Tibial nerve (tissue), 4 donors: ENCODE measurements at regions not wholly inside any gene's neighbourhood (a gene's known extent, or its start where the extent isn't known, plus 50 kb on each side); places are given as distances from the start of the nearest gene placed in this dataset.

Experiments
- DNase-seq, 2 donors: peaks; one replicate each; pipeline ENCODE4 v3.0.0-alpha.2; 2019; ENCODE audit warnings: low spot score in 2 of 2
- H3K27ac ChIP-seq, 4 donors: fragments of 200-600 bp; sonication (generic) in 3 of 4; one replicate each; pipeline ENCODE4 v1.5.1; 2017 to 2019; ENCODE audit warnings: mild to moderate bottlenecking in 1 of 4
- H3K27me3 ChIP-seq, 2 donors: fragments of 200-600 bp; sonication (generic) in 1 of 2; one replicate each; pipeline versions ENCODE4 v1.5.1 to v1.6.0; 2017 to 2019
- H3K36me3 ChIP-seq, 3 donors: fragments of 200-600 bp; sonication (generic); one replicate each; pipeline ENCODE4 v1.5.1; 2018 to 2019
- H3K4me1 ChIP-seq, 4 donors: fragments of 200-600 bp; sonication (generic) in 3 of 4; one replicate each; pipeline ENCODE4 v1.5.1; 2017 to 2019
- H3K4me3 ChIP-seq, 4 donors: fragments of 200-600 bp; sonication (generic) in 3 of 4; one replicate each; pipeline ENCODE4 v1.5.1; 2017 to 2019; ENCODE audit warnings: mild to moderate bottlenecking in 1 of 4, moderate library complexity in 1 of 4
- H3K9me3 ChIP-seq, 4 donors: fragments of 200-600 bp; sonication (generic) in 3 of 4; one replicate each; pipeline ENCODE4 v1.5.1; 2017 to 2019
- EP300 ChIP-seq, 2 donors: sonication (generic); formaldehyde crosslinking; IDR thresholded peaks; one replicate each; pipeline ENCODE4 v1.6.1; 2017; ENCODE audit warnings: antibody characterized with exemption in 2 of 2, mild to moderate bottlenecking in 1 of 2
- POLR2A ChIP-seq, 2 donors: fragments of 450-650 bp; IDR thresholded peaks; one replicate each; pipeline ENCODE4 v1.6.1; 2017; ENCODE audit warnings: antibody characterized with exemption in 2 of 2, mild to moderate bottlenecking in 2 of 2, moderate library complexity in 2 of 2
- WGBS, 2 donors: methylation state at CpG; one replicate each; pipeline ENCODE4 v1.1.5; 2018; 5-methylcytosine and 5-hydroxymethylcytosine counted together
- TF ChIP-seq, protein P1 (sequence below), 5 experiments: fragments of 200-600 bp in 3 of 5; fragments of 450-650 bp in 2 of 5; sonication (generic) in 3 of 5; IDR thresholded peaks; one replicate each; pipeline ENCODE4 v1.5.1; 2016 to 2019; ENCODE audit warnings: antibody characterized with exemption in 5 of 5, mild to moderate bottlenecking in 3 of 5, moderate library complexity in 2 of 5

DNA sequence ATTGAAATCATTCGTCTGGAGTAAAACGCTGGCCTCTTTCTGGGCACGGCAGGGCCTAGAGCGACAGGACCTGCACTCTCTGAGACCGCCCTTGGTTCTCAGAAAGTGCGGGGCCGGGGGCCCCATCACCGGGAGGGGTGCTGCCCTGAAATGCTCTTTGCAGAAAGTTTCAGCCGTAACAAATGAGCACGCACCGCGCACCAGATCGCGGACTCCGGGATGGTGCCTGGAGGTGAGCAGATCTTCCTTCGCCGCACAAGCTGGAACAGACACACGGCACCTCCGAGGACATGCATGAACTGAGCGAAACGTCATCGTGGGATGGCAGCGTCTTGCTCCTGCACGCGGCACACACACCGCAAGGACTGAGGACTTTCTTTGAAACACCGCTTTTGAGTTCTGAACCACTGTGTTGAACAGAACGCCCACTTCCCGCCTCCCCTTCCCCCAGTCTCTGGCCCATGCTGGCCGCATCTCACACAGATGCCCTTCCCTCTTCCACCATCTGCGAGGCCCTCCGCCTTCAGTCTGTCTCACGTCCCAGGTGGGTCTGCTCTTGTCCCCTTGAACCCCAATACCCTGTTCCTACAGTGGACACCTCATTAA is 538.7 kb upstream of the MGMT start:
- Histone ChIP-seq H3K4me1 (peaks cover 0 to 33% (median 0%) of the 10 kb centered on the region in 4 donors), H3K27ac (peak overlapping the region in 2 of 4 donors; percentile 58 to 78), H3K4me3 (no peak overlapping the region)

DNA sequence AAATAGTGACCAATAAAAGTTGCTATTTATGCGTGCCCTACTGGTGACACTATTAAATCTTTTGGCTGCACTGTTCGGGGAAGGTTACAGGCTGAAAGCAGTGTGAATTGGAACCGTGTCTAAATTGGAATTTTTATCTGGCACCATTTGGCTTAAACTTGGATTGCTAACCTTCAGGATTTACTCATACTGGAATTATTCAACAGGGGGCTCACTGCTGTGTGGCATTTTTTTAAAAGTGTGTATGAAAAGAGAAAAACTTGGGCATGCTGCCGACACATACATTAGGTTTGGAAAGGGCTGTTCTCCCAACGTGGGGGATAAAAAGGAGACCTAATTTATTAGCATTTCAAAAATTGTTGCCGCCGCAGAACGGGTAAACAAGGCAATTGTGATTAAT is 537.9 kb upstream of the MGMT start:
- no peak overlapping the region for H3K4me3 ChIP-seq
- no peak for DNase-seq
- H3K36me3 ChIP-seq, result no peaks in the 10 kb centered on the region
- no peak overlapping the region for H3K27ac ChIP-seq
- H3K4me1 ChIP-seq, result peaks cover 0 to 33% (median 0%) of the 10 kb centered on the region in 4 donors
- WGBS, 2 donors, result 26 to 32% methylated on average over 8 of the region's 8 CpGs
- TF ChIP-seq, protein P1, sequence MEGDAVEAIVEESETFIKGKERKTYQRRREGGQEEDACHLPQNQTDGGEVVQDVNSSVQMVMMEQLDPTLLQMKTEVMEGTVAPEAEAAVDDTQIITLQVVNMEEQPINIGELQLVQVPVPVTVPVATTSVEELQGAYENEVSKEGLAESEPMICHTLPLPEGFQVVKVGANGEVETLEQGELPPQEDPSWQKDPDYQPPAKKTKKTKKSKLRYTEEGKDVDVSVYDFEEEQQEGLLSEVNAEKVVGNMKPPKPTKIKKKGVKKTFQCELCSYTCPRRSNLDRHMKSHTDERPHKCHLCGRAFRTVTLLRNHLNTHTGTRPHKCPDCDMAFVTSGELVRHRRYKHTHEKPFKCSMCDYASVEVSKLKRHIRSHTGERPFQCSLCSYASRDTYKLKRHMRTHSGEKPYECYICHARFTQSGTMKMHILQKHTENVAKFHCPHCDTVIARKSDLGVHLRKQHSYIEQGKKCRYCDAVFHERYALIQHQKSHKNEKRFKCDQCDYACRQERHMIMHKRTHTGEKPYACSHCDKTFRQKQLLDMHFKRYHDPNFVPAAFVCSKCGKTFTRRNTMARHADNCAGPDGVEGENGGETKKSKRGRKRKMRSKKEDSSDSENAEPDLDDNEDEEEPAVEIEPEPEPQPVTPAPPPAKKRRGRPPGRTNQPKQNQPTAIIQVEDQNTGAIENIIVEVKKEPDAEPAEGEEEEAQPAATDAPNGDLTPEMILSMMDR (IDR thresholded peaks at IDR 0.05), result no peak
- TF ChIP-seq EP300 (IDR thresholded peaks at IDR 0.05) (no peak), POLR2A (IDR thresholded peaks at IDR 0.05) (no peak)
- H3K9me3 ChIP-seq, result no peaks in the 10 kb centered on the region
- H3K27me3 ChIP-seq, result no peaks in the 10 kb centered on the region

More for the DNA sequence above, 538.7 kb upstream of the MGMT start:
- 87 to 91% methylated on average over 33 of the region's 33 CpGs for WGBS, 2 donors
- no peaks in the 10 kb centered on the region for H3K36me3 ChIP-seq
- H3K27me3 ChIP-seq, result no peaks in the 10 kb centered on the region
- DNase-seq, result no peak
- no peaks in the 10 kb centered on the region for H3K9me3 ChIP-seq
- TF ChIP-seq POLR2A (IDR thresholded peaks at IDR 0.05) (no peak), EP300 (IDR thresholded peaks at IDR 0.05) (no peak)
- TF ChIP-seq, protein P1 (IDR thresholded peaks at IDR 0.05), result no peak

DNA sequence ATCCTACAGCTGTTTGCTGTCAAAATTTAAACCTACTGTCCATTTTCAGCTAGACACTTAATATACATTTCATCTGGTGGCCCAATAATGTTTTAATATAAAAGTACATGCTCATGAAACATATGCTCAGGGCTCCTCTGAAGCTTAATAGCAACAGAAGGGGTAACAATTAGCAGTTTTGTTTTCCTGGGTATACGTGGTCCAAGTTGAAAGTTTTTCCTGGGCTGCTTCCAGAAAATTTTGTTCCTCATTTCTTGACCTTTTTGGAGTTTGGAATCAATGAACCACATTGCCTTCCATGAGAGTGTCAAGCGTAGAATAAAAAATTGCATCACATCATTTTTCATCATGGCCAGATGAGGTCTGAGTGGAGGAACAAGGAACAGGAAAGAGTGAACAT is 537.3 kb upstream of the MGMT start:
- TF ChIP-seq EP300 (IDR thresholded peaks at IDR 0.05), result peak in 1 of 2 donors; percentile 49
- no peak for TF ChIP-seq POLR2A (IDR thresholded peaks at IDR 0.05)
- TF ChIP-seq, protein P1 (IDR thresholded peaks at IDR 0.05), result no peak
- Histone ChIP-seq H3K9me3 (no peaks in the 10 kb centered on the region), H3K4me1 (peaks cover 0 to 33% (median 0%) of the 10 kb centered on the region in 4 donors), H3K27ac (no peak overlapping the region), H3K4me3 (no peak overlapping the region), H3K36me3 (no peaks in the 10 kb centered on the region), H3K27me3 (no peaks in the 10 kb centered on the region)
- WGBS, 2 donors, result 16 to 18% methylated on average over 2 of the region's 2 CpGs
- no peak for DNase-seq

DNA sequence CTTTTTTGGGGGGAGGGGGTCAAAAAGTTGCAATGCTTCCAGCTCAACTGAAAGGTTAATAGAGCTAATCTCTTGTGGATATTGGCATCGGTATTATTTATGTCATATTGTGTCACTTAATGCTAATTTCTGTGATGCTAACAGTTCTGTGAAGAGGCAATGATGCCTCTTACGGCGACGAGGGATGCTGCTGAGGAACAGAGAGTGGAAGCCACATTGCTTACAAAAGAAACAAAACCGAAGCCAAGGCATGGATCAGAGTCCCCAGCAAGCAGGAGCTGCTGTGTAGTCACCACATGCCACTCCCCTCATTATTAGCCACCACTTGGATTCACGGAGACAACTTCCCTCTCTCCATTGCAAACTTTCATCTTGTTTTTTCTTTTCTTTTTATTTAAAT is 536.5 kb upstream of the MGMT start:
- peaks cover 0 to 33% (median 0%) of the 10 kb centered on the region in 4 donors for H3K4me1 ChIP-seq
- H3K27ac ChIP-seq, result no peak overlapping the region
- no peak overlapping the region for H3K4me3 ChIP-seq
- H3K9me3 ChIP-seq, result no peaks in the 10 kb centered on the region
- H3K27me3 ChIP-seq, result no peaks in the 10 kb centered on the region
- TF ChIP-seq EP300 (IDR thresholded peaks at IDR 0.05) (no peak), POLR2A (IDR thresholded peaks at IDR 0.05) (no peak)
- TF ChIP-seq, protein P1 (IDR thresholded peaks at IDR 0.05), result no peak
- 41 to 61% methylated on average over 6 of the region's 6 CpGs for WGBS, 2 donors
- DNase-seq, result no peak
- H3K36me3 ChIP-seq, result no peaks in the 10 kb centered on the region

DNA sequence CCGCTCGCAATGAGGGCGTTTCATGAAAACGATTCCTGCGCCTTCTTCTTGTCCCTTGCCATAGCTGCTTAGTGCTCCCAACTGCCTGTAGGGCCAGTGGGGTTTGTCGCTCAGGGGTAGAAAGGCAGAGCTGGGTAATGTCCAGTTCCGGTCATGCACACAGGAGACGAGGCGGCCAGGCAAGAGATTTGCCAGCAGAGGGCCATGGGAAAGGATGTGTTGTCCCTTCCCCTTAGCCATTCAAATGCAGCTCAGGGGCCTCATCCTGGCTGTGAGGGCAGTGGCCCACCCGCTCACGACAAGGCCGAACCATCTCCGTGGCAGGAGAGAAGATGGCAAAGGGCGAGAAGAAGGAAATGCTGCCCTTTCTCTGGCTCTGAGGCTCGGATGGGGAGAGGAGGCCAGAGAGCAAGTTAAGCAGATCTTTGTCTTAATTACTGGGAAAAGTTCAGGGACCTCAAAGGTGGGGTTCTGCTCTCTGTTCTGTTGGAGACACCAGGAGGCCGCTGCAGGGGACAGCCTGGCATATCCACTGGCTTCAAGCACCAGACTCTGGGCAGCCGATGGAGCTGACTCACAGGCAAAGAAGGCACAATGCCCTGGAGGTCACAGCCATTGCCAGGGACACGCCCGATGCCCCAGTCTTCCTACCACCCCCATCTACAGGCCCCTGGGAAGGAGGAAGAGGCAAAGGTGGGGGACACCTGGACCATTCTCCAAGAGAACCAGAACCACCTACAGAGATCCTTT is 534.8 kb upstream of the MGMT start:
- TF ChIP-seq EP300 (IDR thresholded peaks at IDR 0.05) (no peak), POLR2A (IDR thresholded peaks at IDR 0.05) (no peak)
- TF ChIP-seq, protein P1 (IDR thresholded peaks at IDR 0.05), result no peak
- H3K27ac ChIP-seq, result no peak overlapping the region
- no peak overlapping the region for H3K4me3 ChIP-seq
- H3K27me3 ChIP-seq, result no peaks in the 10 kb centered on the region
- no peaks in the 10 kb centered on the region for H3K36me3 ChIP-seq
- WGBS, 2 donors, result 91 to 93% methylated on average over 19 of the region's 19 CpGs
- H3K9me3 ChIP-seq, result no peaks in the 10 kb centered on the region
- H3K4me1 ChIP-seq, result peaks cover 0 to 28% (median 0%) of the 10 kb centered on the region in 4 donors
- no peak for DNase-seq
